NCI-H526 (cell line): ENCODE measurements at regions not wholly inside any gene's neighbourhood (a gene's known extent, or its start where the extent isn't known, plus 50 kb on each side); places are given as distances from the start of the nearest gene placed in this dataset.
A peak's percentile ranks its signal among the peaks of the same experiment; 100 is the strongest.
"Not testable (repeated sequence)": the region's sequence is repeated elsewhere in the genome, so short reads cannot be mapped to it uniquely, and the experiment has no call there.

Source experiments
- DNase-seq, 2 experiments: peaks; one replicate each; lab custom pipeline; 2025; lab: John Stamatoyannopoulos, UW

DNA sequence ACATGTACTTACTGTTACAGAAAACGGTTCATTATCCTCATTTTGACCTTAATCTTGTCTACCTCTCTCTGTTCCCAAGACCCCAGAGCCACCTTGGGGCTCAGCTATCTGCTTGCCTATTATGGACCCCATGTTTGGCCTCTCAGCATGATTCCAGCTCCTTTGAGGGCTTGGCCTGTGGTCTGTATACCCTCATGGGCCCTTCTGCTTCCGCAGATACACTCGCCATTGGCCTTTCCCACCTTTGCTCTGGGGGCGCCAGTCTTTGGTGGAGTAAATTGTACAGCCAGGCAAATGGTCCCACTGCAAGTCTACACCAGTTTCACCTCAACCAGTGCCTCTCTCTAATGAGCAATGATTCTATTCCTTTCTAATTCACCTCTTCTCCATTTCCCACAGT, 109.2 kb upstream of the ZNF746 start:
- no peak for DNase-seq

- no peak for DNase-seq
Observed at GRCh38 chr7:149605696-149606095, 108.1 kb upstream of the ZNF746 start.

GRCh38 chr7:149604521-149604920, 106.9 kb upstream of the ZNF746 start:
- no peak for DNase-seq

DNA sequence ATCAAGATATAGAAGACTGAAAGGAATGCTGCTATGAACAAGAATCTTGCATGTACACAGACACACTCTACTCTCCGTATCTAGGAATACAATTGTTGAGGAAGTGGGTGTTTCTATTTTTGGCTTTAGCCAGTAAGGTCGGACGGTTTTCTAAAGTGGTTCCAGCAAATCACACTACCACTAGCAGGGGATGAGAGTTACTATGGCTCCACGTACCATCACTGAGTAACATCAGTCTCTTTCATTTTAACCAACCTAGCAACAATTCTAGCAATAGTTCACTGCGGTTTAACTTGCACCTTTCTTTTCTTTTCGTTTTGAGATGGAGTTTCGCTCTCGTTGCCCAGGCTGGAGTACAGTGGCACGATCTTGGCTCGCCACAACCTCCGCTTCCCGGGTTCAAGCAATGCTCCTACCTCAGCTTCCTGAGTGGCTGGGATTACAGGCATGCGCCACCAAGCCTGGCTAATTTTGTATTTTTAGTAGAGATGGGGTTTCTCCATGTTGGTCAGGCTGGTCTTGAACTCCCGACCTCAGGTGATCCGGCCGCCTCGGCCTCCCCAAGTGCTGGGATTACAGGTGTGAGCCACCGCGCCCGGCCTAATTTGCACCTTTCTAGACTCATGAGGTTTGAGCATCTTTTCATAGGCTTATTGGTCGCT, 103.2 kb upstream of the ZNF746 start:
- not testable (repeated sequence) for DNase-seq

DNA sequence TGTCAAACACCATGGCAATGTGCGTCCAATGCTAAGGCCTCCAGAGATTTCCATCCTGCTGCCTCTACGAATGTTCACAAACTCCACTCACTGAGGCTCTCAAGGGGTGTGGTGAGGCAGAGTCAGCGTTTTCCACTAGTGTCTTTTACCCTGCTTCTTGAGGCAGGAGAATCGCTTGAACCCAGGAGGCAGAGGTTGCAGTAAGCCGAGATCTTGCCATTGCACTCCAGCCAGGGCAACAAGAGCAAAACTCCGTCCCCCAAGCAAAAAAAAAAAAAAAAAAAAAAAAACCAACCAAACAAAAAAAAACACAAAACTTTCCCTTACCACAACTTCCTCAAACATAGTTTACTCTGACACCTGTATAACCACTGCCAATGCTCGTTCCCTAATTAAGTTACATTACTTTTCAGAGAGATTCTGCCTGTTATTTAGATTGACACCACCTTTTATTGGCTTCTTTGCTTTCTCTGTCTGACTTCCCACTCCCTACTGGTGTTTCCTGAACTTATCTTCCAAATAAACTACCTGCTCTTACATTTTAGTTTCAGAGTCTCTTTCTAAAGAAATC, 102.1 kb upstream of the ZNF746 start:
- no peak for DNase-seq

DNA sequence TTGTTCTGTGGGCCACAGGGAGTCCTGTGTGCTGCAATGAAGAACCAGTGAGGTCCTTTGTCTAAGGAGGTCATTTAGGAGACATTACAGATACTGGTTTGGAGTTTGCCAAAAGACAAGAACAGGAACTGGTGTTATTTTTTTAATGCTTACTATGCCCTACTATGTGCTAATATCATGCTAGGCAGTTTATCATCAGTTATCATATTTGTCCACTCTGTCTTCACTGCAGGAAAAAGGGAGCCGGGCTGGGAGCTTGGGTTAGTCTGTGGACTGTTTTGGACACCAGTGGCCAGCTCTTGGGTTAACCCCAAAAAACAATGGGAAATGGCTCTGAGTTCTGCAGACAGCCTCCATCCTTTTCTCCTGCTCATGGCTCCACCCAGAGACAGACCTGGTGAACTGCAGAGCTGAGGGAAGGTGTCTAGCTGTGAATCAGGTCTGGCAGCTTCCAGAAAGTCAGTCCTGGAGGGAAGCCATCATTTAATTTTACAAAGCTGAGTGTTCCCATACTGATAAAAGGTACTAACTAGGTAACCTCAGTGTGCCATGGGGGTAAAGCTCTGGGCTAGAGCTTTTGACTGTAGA, 101.2 kb upstream of the ZNF746 start:
- DNase-seq: peak; percentile 4 to 50

DNA sequence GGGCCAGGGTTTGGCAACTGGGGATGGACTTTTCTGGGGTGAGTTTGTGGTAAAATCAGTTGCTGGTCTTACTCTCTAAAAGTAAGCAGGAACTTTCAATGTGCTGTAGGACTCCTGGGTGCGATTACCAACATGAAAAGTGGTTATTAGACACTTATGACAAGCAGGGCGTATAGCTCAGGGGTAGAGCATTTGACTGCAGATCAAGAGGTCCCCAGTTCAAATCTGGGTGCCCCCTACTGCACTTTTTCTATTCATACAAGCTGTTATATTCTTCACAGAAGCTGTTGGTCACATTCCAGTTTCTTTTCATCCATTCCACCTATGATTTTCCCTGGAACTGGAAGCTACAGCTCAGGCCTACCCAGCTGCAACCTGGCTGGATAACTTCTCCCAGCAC, 100.2 kb upstream of the ZNF746 start:
- DNase-seq: not testable (repeated sequence)

DNA sequence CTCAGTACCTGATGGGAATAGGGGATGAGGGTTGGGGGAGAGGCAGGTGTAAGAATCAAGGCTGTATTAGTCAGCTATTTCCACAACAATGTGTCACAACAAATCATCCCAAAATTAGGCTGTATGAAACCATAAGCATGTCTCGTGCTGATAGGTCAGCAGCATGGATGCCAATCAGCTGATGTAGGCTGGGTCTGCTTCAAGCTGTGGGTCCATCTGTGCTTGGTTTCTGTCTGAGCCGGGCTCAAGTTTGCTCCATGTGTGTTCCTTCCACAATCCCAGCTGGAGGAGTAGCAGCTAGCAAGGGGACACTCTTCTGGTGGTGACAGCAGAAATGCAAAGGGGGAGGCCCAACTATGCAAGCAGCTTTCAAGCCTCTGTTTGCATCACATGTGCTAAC, 97.9 kb upstream of the ZNF746 start:
- no peak for DNase-seq

DNA sequence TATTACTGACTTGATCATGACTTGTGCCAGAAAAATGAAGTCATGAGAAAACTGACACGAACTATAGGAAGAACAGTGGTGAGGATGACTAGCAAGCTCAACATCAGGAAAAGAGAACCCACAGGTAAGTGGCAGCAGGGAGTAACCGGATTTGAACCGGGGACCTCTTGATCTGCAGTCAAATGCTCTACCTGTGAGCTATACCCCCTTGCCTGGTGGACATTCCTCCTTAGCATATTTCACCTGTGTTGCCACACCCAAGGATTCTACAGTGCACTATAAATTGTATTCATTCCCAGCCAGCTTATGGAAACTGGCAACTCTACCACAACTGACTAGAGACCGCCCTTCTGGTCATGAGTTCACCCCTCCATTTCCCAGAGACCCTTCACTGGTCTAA, 97.5 kb upstream of the ZNF746 start:
- DNase-seq: no peak

GRCh38 chr7:149588930-149589329, 91.3 kb upstream of the ZNF746 start:
- DNase-seq: no peak

DNA sequence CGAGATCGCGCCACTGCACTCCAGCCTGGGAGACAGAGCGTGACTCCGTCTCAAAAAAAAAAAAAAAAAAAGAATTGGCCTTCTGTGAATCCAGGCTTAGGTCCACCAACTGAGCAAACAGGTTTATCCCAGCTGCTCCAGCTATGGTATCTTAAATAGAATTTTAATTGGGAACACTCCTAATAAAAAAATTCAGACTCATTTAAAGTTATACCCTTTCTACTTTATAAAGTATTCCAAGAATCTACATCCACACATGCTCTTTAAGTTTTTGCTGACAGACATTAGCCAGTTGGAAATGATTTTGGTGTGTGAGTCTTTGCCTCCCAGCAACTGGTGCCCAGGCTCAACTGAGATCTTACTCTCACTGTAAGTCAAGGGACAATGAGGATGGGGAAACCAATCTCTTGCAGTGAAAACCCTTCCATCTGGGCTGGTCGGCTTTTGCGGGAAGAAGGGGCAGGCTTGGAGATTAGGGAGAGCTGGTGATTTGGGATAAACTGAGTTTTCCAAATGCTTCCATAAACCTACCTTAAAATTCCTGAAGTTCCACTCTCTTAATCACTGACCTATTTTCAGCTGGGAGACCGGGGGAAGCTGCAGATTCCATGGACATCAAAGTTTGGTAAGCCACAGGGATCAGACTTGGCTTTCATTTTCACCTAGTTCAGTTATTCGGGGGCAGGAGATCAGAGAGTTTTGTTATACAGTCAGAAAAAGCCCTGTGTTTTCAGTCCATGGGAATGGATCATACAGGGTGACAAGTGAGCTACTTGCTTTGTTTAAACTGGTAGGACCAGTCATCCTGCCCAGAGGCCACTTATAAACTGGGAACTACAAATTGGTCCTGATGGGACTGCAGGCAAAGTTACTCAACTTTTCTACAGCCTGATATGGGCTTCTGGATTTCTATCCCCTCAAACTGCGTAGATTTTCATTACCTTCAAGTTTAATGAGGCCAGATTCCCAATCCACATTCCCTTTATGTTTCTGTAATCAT, 89.3 kb upstream of the ZNF746 start:
- DNase-seq: no peak

DNA sequence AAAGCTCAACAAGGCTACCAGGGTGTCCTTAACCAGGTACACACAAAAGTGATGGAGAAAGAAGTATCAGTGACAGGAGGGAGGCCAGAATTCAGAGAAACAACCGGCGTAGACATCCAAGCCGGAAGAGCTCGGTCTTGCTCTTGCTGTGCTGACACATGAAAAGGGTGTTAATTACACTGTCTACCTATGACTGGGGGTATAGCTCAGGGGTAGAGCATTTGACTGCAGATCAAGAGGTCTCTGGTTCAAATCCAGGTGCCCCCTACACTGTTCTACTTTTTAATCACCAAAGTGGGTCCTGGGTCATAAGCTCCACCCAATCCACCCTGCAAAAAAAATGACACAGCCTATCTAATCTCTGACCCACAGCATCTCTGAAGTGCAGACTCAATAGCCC, 86.9 kb upstream of the ZNF746 start:
- no peak for DNase-seq

- no peak for DNase-seq
Observed at GRCh38 chr7:149584009-149584408, 86.4 kb upstream of the ZNF746 start.

DNA sequence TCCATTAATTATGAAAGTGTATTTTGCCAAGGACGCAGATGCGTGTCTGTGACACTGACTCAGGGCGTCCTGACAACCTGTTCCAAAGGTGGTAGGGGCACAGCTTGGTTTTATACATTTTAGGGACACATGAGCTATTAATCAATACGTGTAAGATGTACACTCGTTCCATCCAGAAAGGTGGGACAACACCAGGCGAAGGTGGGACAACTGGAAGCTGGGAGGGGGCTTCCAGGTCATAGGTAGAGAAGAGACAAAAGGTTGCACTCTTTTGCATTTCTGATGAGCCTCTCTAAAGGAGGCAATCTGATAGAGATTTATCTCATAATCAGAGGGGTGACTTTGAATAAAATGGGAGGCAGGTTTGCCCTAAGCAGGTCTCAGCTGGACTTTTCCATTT, 82.7 kb upstream of the ZNF746 start:
- DNase-seq: no peak

- DNase-seq: not testable (repeated sequence)
Observed at GRCh38 chr7:149579365-149579764, 81.8 kb upstream of the ZNF746 start.

DNA sequence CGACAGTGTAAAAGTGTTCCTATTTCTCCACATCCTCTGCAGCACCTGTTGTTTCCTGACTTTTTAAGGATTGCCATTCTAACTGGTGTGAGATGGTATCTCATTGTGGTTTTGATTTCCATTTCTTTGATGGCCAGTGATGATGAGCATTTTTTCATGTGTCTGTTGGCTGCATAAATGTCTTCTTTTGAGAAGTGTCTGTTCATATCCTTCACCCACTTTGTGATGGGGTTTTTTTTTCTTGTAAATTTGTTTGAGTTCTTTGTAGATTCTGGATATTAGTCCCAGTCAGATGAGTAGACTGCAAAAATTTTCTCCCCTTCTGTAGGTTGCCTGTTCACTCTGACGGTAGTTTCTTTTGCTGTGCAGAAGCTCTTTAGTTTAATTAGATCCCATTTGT, 76.8 kb upstream of the ZNF746 start:
- DNase-seq: not testable (repeated sequence)

DNA sequence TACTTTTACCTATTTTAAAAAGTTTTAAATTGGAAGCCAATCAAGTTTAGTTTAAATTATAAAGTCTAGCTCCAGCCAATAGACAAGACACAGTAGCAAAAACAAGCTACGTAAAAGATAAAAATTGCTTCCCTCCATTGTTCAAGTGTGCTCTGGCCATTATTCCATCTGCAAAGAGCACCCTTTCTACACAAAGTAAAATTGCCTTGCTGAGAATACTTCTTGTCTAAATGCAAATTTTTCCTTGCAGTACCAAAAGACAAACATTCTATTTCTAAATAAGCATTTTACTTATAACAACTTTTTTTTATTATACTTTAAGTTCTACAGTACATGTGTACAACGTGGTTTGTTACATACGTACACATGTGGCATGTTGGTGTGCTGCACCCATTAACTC, 75.9 kb upstream of the ZNF746 start:
- no peak for DNase-seq

GRCh38 chr7:149572920-149573319, 75.3 kb upstream of the ZNF746 start:
- DNase-seq: not testable (repeated sequence)

GRCh38 chr7:149570784-149571183, 73.2 kb upstream of the ZNF746 start:
- DNase-seq: no peak

DNA sequence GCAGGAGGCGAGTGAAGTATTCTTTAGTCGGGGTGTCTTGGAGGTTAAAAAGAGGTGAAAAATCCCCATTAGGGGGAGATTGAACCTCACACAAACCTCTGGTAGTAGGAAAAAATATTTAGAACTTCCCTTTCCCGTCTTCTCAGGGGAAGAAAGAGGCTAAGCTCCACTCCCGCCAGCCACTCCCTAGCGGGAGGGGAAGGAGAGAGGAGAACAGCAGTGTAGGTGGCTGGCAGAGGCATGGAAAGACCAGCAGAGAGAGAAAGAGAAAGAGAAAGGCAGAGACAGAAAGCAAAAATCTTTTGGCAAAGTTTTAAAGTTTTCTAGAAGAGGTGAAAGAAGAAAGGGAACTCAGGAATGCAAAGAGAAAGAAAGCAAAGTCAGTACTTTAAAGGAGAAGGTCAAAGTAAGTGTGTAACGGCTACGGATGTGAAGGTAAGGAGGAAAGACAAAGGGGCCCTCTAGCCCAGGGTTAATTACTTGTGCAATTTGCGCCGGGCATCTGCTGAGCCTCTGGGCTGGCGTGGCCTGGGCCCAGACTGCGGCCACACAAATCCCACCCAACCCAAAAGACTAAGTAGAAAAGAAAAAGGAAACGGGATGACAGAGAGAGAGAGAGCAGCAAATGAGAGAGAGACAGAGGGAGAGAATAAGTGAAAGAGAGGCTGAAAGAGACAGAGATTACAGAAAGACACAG, 72.3 kb upstream of the ZNF746 start:
- no peak for DNase-seq

DNA sequence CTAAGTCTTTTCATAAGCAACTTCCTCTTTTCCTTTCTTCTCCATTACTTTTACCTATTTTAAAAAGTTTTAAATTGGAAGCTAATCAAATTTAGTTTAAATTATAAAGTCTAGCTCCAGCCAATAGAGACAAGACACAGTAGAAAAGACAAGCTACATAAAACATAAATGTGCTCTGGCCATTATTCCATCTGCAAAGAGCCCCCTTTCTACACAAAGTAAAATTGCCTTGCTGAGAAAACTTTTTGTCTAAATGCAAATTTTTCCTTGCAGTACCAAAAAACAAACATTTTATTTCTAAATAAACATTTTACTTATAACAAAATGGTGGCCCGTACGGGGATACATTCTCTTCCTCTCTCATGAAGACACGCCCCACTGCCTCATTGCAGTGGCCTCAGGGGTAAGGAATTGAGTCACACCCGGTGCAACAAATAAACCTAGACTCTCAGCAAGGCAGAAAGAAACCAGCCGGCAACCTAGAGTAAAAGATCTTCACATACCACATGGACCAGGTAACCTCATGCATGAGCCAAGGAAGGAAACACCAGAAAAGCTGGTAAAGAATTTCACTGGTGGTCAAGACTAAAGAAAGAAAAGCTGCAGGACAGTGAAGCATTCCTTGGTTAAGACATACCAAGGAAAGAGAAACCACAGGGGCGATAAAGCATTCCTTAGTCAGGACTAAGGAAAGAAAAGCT, 71.6 kb upstream of the ZNF746 start:
- no peak for DNase-seq
